ENCODE measurements at regions not wholly inside any gene's neighbourhood (a gene's known extent, or its start where the extent isn't known, plus 50 kb on each side); places are given as distances from the start of the nearest gene placed in this dataset.

DNA sequence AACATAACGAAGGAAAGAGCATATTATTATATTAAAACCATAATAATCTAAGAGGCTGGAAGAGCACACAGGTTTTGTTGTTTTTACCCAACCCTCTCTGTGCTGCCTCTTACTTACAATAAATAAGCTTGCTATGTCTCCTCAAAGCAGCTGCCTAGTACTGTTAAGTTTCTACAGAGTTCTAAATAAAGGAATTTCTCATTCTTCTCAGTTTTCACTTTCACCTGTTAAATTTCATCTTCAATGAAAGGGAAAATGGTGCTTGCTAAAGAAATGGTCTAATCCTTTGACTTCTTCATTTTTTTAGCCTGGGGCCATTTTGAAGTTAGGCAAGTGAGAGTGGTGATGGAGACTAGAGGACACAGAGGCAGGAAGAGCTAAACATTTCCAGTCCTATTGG lies 396.1 kb downstream of the MAN2A1 start:
- no peak for DNase-seq

DNA sequence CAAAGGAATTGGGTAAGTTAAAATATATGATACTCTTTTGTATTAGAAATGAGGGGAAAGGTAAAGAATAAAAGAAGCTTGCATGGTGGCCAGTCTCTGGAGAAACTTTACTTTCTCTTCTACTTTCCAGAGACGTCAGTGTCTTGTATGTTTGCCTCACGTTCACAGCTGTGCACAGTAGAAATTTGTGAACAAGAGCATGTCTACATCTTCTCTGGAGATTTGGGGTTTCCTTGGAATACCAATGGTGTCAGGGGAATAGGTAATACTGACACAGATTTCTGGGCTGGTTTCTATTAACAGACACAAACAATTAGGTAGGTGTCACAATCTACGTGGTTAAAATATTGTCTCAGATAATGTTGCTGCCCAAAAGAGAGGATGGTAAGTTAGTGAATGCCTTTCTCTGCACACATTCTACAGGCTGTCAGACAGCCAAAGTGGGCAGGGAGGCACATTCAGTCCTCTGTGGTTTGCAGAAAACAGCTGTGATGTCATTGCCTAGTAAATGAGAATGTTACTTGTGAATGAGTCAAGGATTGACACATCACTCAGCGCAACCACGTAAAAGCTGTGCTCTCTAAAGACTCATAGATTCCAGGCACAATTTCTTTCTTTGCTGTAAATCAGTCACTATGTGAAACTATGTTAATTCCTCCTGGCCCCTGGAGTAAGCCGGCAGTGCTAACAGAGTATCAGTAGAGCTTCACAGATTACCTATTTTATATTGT lies 397.1 kb downstream of the MAN2A1 start:
- DNase-seq: no peak

DNA sequence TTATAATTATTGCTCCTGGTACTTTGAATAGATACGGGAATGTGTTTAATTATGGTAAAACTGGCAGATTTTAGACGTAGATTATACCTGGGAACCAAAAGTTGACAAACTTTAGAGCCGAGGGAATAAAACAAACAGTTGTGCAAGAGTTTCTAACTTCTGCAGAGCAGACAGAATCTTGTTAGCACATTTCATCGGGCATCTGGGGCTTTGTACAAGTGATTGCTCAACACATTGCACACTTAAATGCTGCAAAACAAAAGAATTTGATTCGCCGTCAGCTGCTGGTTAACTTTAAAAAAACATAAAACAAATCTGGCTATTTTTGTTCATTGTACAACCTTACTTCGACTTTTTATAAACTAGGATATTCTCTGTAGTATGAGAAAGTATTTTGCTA lies 398.1 kb downstream of the MAN2A1 start:
- no peak for DNase-seq

- DNase-seq: no peak
Measured at GRCh38 chr5:110088676-110089436, 399.1 kb downstream of the MAN2A1 start.

GRCh38 chr5:110092955-110093785 lies 403.4 kb downstream of the MAN2A1 start:
- DNase-seq: no peak

- DNase-seq: no peak
Measured at GRCh38 chr5:110094109-110094508, 404.4 kb downstream of the MAN2A1 start.

GRCh38 chr5:110094548-110094947 lies 404.8 kb downstream of the MAN2A1 start:
- DNase-seq: no peak

- DNase-seq: no peak
Measured at GRCh38 chr5:110096419-110096818, 406.7 kb downstream of the MAN2A1 start.

DNA sequence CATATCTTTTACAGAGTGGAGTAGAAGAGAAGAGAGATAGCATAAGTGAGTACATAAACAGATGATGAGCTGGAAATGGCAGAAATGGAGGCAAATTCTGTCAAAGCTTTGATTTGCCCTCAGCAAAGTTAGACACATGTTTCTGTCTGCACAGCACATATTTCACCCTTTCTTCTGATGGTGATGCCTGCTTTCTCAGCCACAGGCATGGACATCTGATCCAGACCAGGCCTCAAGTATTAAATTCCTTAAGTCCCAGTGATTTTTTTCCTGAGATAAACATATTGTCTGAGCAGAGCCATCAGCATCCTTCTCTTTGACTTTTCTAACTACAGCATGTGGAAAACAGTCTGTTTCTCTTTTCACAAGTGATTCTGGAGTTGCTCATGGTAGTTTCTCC lies 409.8 kb downstream of the MAN2A1 start:
- no peak for DNase-seq

DNA sequence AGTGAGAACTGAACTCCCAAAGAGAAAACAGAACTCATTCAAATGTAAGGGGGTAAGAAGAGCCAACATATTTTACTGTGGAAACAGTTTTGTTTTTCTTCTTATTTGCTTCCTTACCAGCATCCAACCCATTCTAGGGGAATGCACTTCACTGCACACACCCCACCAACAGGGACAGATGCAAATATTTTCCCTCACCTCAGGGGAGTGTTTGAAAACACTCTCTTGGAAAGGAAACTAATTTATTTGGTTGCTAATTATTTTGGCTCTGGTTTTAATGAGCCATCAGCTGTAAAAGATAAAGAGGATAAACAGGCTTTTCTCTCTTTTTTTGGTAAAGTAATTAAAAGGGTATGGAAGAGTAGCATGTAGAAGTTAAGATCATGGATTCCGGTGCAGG lies 413.4 kb downstream of the MAN2A1 start:
- no peak for DNase-seq

- no peak for DNase-seq
Measured at GRCh38 chr5:110104060-110104725, 414.5 kb downstream of the MAN2A1 start.

- DNase-seq: no peak
Measured at GRCh38 chr5:110104726-110105669, 415.3 kb downstream of the MAN2A1 start.

- DNase-seq: no peak
Measured at GRCh38 chr5:110105692-110106091, 416.0 kb downstream of the MAN2A1 start.

- DNase-seq: no peak
Measured at GRCh38 chr5:110106750-110107149, 417.0 kb downstream of the MAN2A1 start.

- no peak for DNase-seq
Measured at GRCh38 chr5:110108520-110108919, 418.8 kb downstream of the MAN2A1 start.

DNA sequence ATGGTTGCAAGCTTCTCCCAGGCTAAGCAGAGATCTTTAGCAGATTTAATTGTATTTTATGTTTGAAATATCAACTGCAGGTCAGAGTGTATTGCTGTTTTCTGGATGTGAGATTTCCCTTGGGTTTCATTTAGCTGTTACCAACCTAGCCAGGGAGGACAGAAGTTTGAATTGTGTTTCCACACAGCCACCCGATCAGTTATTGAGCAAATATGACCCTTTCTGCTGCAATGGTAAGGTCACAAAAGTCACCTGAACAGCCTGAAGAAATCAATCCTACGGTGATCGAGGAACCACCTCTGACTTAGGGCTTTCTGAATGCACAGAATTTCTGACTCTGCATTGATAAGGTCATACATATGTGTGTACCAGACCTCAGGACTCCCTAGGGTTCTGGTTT lies 419.9 kb downstream of the MAN2A1 start:
- no peak for DNase-seq

DNA sequence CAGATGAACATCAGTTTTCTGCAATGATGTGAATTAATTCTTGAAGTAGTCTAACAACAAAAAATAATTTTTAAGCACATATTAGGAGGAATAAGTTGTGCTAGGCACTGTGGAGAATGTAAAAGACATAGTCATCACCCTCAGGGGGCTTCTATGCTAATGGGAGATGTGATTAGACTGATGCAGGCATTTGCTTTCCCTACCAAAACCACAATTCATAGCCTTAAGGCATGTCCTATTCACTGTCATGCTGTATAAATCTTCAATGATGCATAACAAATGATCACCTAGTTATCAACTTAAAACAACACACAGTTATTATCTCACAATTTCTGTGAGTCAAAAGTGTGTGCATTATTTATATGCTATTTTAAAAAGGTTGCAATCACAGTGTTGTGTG lies 422.6 kb downstream of the MAN2A1 start:
- no peak for DNase-seq

DNA sequence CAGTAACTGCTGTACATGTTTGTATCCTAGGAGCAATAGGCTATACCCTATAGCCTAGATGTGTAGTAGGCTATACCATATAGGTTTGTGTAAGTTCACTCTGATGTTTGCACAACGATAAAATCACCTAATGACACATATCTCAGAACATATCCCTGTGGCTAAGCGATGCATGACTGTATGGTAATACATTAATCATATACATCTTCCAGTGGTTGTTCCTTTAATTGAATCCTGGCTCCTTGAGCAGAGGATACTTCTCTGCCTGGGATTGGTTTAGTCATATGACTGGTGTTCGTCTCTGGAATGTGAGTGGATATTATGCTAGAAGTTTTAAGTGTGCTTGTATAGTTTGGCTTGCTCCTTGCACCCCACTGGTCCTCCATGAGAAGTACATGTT lies 425.8 kb downstream of the MAN2A1 start:
- no peak for DNase-seq

DNA sequence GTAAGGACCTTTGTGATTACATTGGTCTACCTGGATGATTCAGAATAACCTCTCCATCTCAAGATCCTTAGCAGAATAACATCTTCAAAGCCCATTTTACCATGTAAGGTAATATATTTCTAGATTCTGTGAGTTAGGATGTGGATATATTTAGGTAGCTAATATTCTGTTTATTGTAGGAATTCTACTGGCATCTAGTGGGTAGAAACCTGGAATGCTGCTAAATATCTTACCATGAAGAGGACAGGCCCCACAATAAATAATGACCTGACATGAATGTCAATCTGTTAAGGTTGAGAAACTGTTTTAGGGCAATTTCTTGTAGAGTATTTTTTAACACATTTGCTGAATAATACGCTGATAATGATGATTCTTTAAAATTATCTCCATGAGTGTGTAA lies 426.8 kb downstream of the MAN2A1 start:
- no peak for DNase-seq

GRCh38 chr5:110134963-110135935 lies 445.5 kb downstream of the MAN2A1 start:
- no peak for DNase-seq

GRCh38 chr5:110150199-110150598 lies 460.5 kb downstream of the MAN2A1 start:
- DNase-seq: no peak

All from AML-193 (cell line).